NT2/D1 (cell line): ENCODE measurements at regions not wholly inside any gene's neighbourhood (a gene's known extent, or its start where the extent isn't known, plus 50 kb on each side); places are given as distances from the start of the nearest gene placed in this dataset.

Experiments used
- SUZ12 ChIP-seq: IDR thresholded peaks from 2 replicates; pipeline ENCODE4 v1.6.1; 2011; ENCODE audit not compliant: insufficient read length, insufficient read depth; ENCODE audit errors: extremely low read depth
- YY1 ChIP-seq: IDR thresholded peaks from 2 replicates; pipeline ENCODE4 v1.6.1; 2011; ENCODE audit not compliant: insufficient read length, insufficient read depth
- ZNF274 ChIP-seq: IDR thresholded peaks from 2 replicates; pipeline ENCODE4 v1.6.1; 2011; ENCODE audit warnings: mild to moderate bottlenecking, low read depth, low read length

- no peak for TF ChIP-seq ZNF274
- TF ChIP-seq YY1, result no peak
- TF ChIP-seq SUZ12, result no peak
These were observed 110.6 kb downstream of the RPL10L start for GRCh38 chr14:46540986-46541385.
